SK-N-MC (cell line): ENCODE measurements at regions not wholly inside any gene's neighbourhood (a gene's known extent, or its start where the extent isn't known, plus 50 kb on each side); places are given as distances from the start of the nearest gene placed in this dataset.

Source experiments
- EZH2 ChIP-seq: fragments of 200-600 bp; sonication (generic); IDR thresholded peaks from one replicate; pipeline ENCODE4 v1.6.1; 2017; ENCODE audit warnings: antibody characterized with exemption
- POLR2AphosphoS5 ChIP-seq: IDR thresholded peaks from 2 replicates; pipeline ENCODE4 v1.6.1; 2012; ENCODE audit warnings: mild to moderate bottlenecking, low read depth, low read length, borderline replicate concordance

DNA sequence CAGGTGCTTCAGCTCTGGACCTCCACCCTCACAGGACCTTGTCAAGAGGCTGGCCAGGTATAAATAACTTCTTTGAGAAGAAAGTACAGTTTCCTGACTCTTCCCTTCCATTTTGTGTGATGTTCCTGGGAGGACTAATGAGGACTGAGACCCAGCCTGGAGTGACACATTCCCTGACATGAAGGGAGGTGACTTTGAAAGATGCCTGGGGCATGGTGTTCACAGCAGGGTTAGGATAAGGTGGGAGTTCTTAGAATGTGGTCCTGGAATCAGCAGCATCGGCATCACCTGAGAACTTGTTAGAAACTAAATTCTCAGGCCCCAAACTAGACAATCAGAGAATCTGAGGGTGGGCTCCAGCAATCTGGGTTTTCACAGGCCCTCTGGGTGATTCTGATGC, 224.9 kb upstream of the BOD1L1 start:
- no peak for TF ChIP-seq EZH2
- no peak for TF ChIP-seq POLR2AphosphoS5
